Activated CD8-positive, alpha-beta T cell treated with anti-CD3 and anti-CD28 coated beads for 36 hours (primary cell): ENCODE measurements at regions not wholly inside any gene's neighbourhood (a gene's known extent, or its start where the extent isn't known, plus 50 kb on each side); places are given as distances from the start of the nearest gene placed in this dataset.

Experiments used
- ATAC-seq: fragments of 200-7000 bp; cut with Tn5 transposase; one replicate; pipeline ENCODE4 v1.10.0; 2021; ENCODE audit warnings: mild to moderate bottlenecking, moderate library complexity
- CTCF ChIA-PET: fragments of 350-600 bp; sonication (Branson Sonifier 250); formaldehyde crosslinking; loops from one replicate; lab custom pipeline; 2021; ENCODE audit warnings: antibody characterized with exemption; lab: Charles Lee
- POLR2A ChIA-PET: fragments of 350-600 bp; sonication (Branson Sonifier 250); formaldehyde crosslinking; loops from one replicate; lab custom pipeline; 2021; ENCODE audit warnings: antibody characterized with exemption; lab: Charles Lee
- DNase-seq: peaks from one replicate; pipeline ENCODE4 v3.0.0-alpha.2; 2020
- H3K27ac Mint-ChIP-seq: one replicate; pipeline ENCODE4 v1.8.0; 2021; ENCODE audit warnings: mild to moderate bottlenecking, mixed read lengths
- H3K27me3 Mint-ChIP-seq: one replicate; pipeline ENCODE4 v1.8.0; 2021; ENCODE audit warnings: mixed read lengths
- H3K36me3 Mint-ChIP-seq: one replicate; pipeline ENCODE4 v1.8.0; 2021; ENCODE audit warnings: low read depth, mixed read lengths
- H3K4me1 Mint-ChIP-seq: one replicate; pipeline ENCODE4 v1.8.0; 2021; ENCODE audit warnings: low read depth, mixed read lengths
- H3K4me3 Mint-ChIP-seq: one replicate; pipeline ENCODE4 v1.8.0; 2021; ENCODE audit warnings: mild to moderate bottlenecking, moderate library complexity, mixed read lengths
- H3K9me3 Mint-ChIP-seq: one replicate; pipeline ENCODE4 v1.8.0; 2021; ENCODE audit warnings: mixed read lengths
- intact Hi-C: fragments of 100-400 bp; cut with micrococcal nuclease; formaldehyde crosslinking; loops from one replicate; pipeline ENCODE4 v1.10.0; 2022
- TF ChIP-seq, protein P1 (sequence below): fragments of 200-600 bp; IDR thresholded peaks from one replicate; pipeline ENCODE4 v1.8.0; 2022; ENCODE audit warnings: antibody characterized with exemption, mild to moderate bottlenecking

- Mint-ChIP-seq H3K27me3 (no peaks in the 10 kb centered on the region), H3K9me3 (peaks cover 2% of the 10 kb centered on the region), H3K4me1 (no peaks in the 10 kb centered on the region), H3K27ac (no peak overlapping the region), H3K36me3 (no peaks in the 10 kb centered on the region), H3K4me3 (no peak overlapping the region)
- ChIA-PET CTCF (no interaction called here), POLR2A (no interaction called here)
- TF ChIP-seq, protein P1, sequence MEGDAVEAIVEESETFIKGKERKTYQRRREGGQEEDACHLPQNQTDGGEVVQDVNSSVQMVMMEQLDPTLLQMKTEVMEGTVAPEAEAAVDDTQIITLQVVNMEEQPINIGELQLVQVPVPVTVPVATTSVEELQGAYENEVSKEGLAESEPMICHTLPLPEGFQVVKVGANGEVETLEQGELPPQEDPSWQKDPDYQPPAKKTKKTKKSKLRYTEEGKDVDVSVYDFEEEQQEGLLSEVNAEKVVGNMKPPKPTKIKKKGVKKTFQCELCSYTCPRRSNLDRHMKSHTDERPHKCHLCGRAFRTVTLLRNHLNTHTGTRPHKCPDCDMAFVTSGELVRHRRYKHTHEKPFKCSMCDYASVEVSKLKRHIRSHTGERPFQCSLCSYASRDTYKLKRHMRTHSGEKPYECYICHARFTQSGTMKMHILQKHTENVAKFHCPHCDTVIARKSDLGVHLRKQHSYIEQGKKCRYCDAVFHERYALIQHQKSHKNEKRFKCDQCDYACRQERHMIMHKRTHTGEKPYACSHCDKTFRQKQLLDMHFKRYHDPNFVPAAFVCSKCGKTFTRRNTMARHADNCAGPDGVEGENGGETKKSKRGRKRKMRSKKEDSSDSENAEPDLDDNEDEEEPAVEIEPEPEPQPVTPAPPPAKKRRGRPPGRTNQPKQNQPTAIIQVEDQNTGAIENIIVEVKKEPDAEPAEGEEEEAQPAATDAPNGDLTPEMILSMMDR = no peak
- DNase-seq (no peak), ATAC-seq (no peak)
- intact Hi-C loops = no loop called here
These were observed 92.9 kb upstream of the CADPS start for GRCh38 chr3:62968128-62968527.

- H3K9me3 Mint-ChIP-seq = peaks cover 2% of the 10 kb centered on the region
- H3K4me3 Mint-ChIP-seq = no peak overlapping the region
- no peaks in the 10 kb centered on the region for H3K4me1 Mint-ChIP-seq
- H3K27me3 Mint-ChIP-seq = no peaks in the 10 kb centered on the region
- no peaks in the 10 kb centered on the region for H3K36me3 Mint-ChIP-seq
- ChIA-PET POLR2A (no interaction called here), CTCF (no interaction called here)
- intact Hi-C loops = no loop called here
- no peak overlapping the region for H3K27ac Mint-ChIP-seq
- DNase-seq (no peak), ATAC-seq (no peak)
- TF ChIP-seq, protein P1 = no peak
These were observed 95.4 kb upstream of the CADPS start for GRCh38 chr3:62970648-62971047.

GRCh38 chr3:62975566-62975965 lies 100.3 kb upstream of the CADPS start:
- TF ChIP-seq, protein P1 = no peak
- intact Hi-C loops = no loop called here
- CTCF ChIA-PET = no interaction called here
- Mint-ChIP-seq H3K27ac (no peak overlapping the region), H3K4me3 (no peak overlapping the region), H3K27me3 (no peaks in the 10 kb centered on the region), H3K36me3 (no peaks in the 10 kb centered on the region), H3K4me1 (no peaks in the 10 kb centered on the region), H3K9me3 (no peaks in the 10 kb centered on the region)
- DNase-seq = no peak
- POLR2A ChIA-PET = no interaction called here
- no peak for ATAC-seq

DNA sequence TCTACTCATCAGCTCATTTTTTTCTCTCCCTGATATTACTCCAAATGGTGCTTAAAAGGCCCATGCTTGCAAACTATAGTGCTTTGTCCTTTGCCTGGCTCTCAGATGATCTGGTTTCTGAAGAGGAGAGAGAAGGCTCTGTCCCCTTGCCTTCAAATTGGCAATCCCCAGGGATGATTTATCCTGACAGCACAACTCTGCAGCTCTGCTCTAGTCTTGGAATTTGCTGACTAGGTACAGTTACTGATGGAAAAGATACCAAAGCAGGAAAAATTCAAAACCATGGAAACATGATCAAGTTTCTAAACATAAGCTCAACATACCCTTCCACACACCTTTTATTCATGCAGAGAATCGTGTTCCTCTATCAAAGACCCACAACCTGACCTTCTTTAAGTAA lies 106.7 kb upstream of the CADPS start:
- POLR2A ChIA-PET = no interaction called here
- H3K4me3 Mint-ChIP-seq = no peak overlapping the region
- CTCF ChIA-PET = no interaction called here
- H3K9me3 Mint-ChIP-seq = no peaks in the 10 kb centered on the region
- H3K27ac Mint-ChIP-seq = no peak overlapping the region
- TF ChIP-seq, protein P1 = no peak
- H3K4me1 Mint-ChIP-seq = no peaks in the 10 kb centered on the region
- H3K27me3 Mint-ChIP-seq = no peaks in the 10 kb centered on the region
- intact Hi-C loops = no loop called here
- ATAC-seq (no peak), DNase-seq (no peak)
- no peaks in the 10 kb centered on the region for H3K36me3 Mint-ChIP-seq

DNA sequence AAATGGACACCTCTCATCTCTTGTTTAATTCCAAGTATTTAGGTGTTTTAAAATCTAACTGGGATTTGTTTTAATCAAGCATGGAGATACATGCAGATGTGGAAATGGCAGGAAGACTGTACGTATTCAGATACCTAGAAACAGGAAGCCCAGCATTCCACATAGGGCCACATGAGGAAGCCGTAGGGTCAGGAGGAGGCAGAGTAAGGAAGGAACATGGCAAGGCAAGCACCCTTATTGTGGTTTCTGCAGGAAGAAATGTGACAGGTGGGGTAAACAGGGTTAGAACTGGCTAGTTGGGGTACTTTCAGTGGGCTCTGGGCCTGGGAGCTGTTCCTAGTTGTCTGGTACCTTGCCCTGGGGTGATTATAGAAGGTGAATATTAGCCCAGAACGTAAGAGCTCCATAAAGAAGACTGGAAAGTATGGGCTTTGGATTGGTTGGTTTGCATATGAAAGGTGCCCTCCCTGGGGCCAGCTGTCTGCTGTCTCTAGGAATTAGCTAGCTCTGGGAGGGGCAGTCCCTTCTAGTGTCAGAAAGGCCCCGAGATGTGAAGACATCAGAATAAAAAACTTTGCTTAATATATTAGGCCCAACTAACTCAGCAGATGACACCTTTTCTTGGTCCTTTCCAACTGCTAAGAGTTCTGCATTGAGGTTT lies 107.7 kb upstream of the CADPS start:
- ATAC-seq (no peak), DNase-seq (no peak)
- CTCF ChIA-PET = no interaction called here
- Mint-ChIP-seq H3K4me1 (no peaks in the 10 kb centered on the region), H3K27me3 (no peaks in the 10 kb centered on the region), H3K36me3 (no peaks in the 10 kb centered on the region), H3K9me3 (no peaks in the 10 kb centered on the region), H3K27ac (no peak overlapping the region), H3K4me3 (no peak overlapping the region)
- TF ChIP-seq, protein P1 = no peak
- intact Hi-C loops = no loop called here
- POLR2A ChIA-PET = no interaction called here
